Keratinocyte (primary cell): ENCODE measurements at regions not wholly inside any gene's neighbourhood (a gene's known extent, or its start where the extent isn't known, plus 50 kb on each side); places are given as distances from the start of the nearest gene placed in this dataset.

Source experiments
- DNase-seq: peaks from one replicate; pipeline ENCODE4 v3.0.0-alpha.2; 2011; ENCODE audit warnings: low read depth, missing footprints, low spot score
- FAIRE-seq: peaks from 2 replicates; lab custom pipeline; 2011; peaks lifted over from hg19 to GRCh38; lab: Jason Lieb, UNC
- H2AFZ ChIP-seq: 2 replicates; pipeline ENCODE4 v1.6.0; 2012; ENCODE audit warnings: low read length, control low read depth, inconsistent platforms; ENCODE audit not compliant: control insufficient read depth
- H3K27ac ChIP-seq: 2 replicates; pipeline ENCODE4 v1.5.1; 2011; ENCODE audit warnings: low read length; ENCODE audit not compliant: control insufficient read depth, insufficient read depth
- H3K27me3 ChIP-seq: 3 replicates; pipeline ENCODE4 v1.6.0; 2011; ENCODE audit warnings: low read length; ENCODE audit not compliant: control insufficient read depth, insufficient read depth; ENCODE audit errors: extremely low read depth
- H3K36me3 ChIP-seq, 2 experiments: 2 replicates in 1 of 2; 3 replicates in 1 of 2; pipeline ENCODE4 v1.5.1; 2011; ENCODE audit warnings: low read length in 2 of 2, mild to moderate bottlenecking in 1 of 2; ENCODE audit not compliant: control insufficient read depth in 2 of 2, insufficient read depth in 2 of 2; ENCODE audit errors: extremely low read depth in 1 of 2
- H3K4me1 ChIP-seq: 3 replicates; pipeline ENCODE4 v1.5.1; 2011; ENCODE audit warnings: low read length; ENCODE audit not compliant: control insufficient read depth, insufficient read depth; ENCODE audit errors: extremely low read depth
- H3K4me2 ChIP-seq: 3 replicates; pipeline ENCODE4 v1.6.0; 2011; ENCODE audit warnings: low read depth, low read length; ENCODE audit not compliant: control insufficient read depth, insufficient read depth; ENCODE audit errors: extremely low read depth
- H3K4me3 ChIP-seq, 3 experiments: fragments of 200-600 bp in 1 of 3; sonication (generic) in 1 of 3; 2 replicates in 2 of 3; 3 replicates in 1 of 3; pipeline ENCODE4 v1.5.1; 2011 to 2016; ENCODE audit warnings: low read length in 3 of 3, mild to moderate bottlenecking in 3 of 3, control low read depth in 2 of 3, inconsistent platforms in 1 of 3, low read depth in 1 of 3, mixed read lengths in 1 of 3, mixed run types in 1 of 3, moderate library complexity in 1 of 3; ENCODE audit not compliant: control insufficient read depth in 2 of 3, insufficient read depth in 2 of 3; ENCODE audit errors: extremely low read depth in 1 of 3
- H3K79me2 ChIP-seq: 2 replicates; pipeline ENCODE4 v1.6.0; 2012; ENCODE audit warnings: low read length; ENCODE audit not compliant: control insufficient read depth, insufficient read depth
- H3K9ac ChIP-seq: 3 replicates; pipeline ENCODE4 v1.6.0; 2011; ENCODE audit warnings: low read length; ENCODE audit not compliant: control insufficient read depth, insufficient read depth; ENCODE audit errors: extremely low read depth
- H3K9me1 ChIP-seq: 3 replicates; pipeline ENCODE4 v1.6.0; 2011; ENCODE audit warnings: low read length; ENCODE audit not compliant: control insufficient read depth, insufficient read depth; ENCODE audit errors: extremely low read depth
- H3K9me3 ChIP-seq: 2 replicates; pipeline ENCODE4 v1.5.1; 2012; ENCODE audit warnings: low read depth, low read length; ENCODE audit not compliant: control insufficient read depth
- H4K20me1 ChIP-seq: 3 replicates; pipeline ENCODE4 v1.6.0; 2011; ENCODE audit warnings: low read length; ENCODE audit not compliant: control insufficient read depth, insufficient read depth; ENCODE audit errors: extremely low read depth
- CTCF ChIP-seq, 3 experiments: IDR thresholded peaks in 1 of 3; conservative IDR thresholded peaks in 1 of 3; optimal IDR thresholded peaks in 1 of 3; 2 replicates in 2 of 3; 3 replicates in 1 of 3; pipeline versions ENCODE3 to v1.5.1; 2011; ENCODE audit warnings: low read length in 3 of 3, mild to moderate bottlenecking in 3 of 3, moderate library complexity in 2 of 3, control low read depth in 1 of 3, inconsistent platforms in 1 of 3; ENCODE audit not compliant: insufficient read depth in 2 of 3; ENCODE audit errors: extremely low read depth in 1 of 3
- EZH2 ChIP-seq: IDR thresholded peaks from one replicate; pipeline ENCODE4 v1.6.1; 2012; ENCODE audit warnings: inconsistent platforms, mild to moderate bottlenecking, low read length, moderate library complexity
- dilution Hi-C: fragments of 300-500 bp; cut with MboI; formaldehyde crosslinking; loops from one replicate; pipeline ENCODE4 v1.7.0; 2020; ENCODE audit warnings: low sequenced_read_pairs; ENCODE audit not compliant: extremely low pct_ligation_motif_present

DNA sequence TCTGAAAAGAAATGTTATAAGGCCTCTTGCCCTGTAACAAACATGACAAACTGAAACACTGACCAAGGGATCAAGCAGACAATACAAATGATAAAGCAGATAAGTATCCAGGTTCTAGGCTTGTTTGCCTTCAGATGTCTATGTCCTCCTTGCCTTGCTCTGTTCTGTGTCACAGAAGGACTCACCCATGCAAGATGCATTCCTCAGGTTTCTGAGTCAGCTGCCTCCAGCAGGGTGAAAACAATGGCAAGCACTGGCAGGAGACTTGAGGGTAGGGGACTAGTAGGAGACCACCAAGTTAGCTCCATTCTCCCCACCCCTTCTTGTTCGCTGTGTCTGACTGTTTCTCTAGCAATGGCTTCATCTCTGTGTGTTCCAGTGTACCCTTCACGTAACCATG is 76.6 kb upstream of the CXXC4 start:
- H4K20me1 ChIP-seq, result no peaks in the 10 kb centered on the region
- no peaks in the 10 kb centered on the region for H3K9me1 ChIP-seq
- no peaks in the 10 kb centered on the region for H3K36me3 ChIP-seq
- no peak overlapping the region for H3K4me3 ChIP-seq
- H3K79me2 ChIP-seq, result no peaks in the 10 kb centered on the region
- H3K9ac ChIP-seq, result no peak overlapping the region
- no peaks in the 10 kb centered on the region for H3K27me3 ChIP-seq
- dilution Hi-C loops, result no loop called here
- H3K4me2 ChIP-seq, result no peak overlapping the region
- no peak overlapping the region for H2AFZ ChIP-seq
- H3K4me1 ChIP-seq, result no peaks in the 10 kb centered on the region
- no peaks in the 10 kb centered on the region for H3K9me3 ChIP-seq
- H3K27ac ChIP-seq, result no peak overlapping the region
- no peak for DNase-seq
- no peak for TF ChIP-seq EZH2
- FAIRE-seq, result no peak

GRCh38 chr4:104574371-104574770 is 79.7 kb upstream of the CXXC4 start:
- FAIRE-seq, result no peak
- no peak overlapping the region for H3K4me3 ChIP-seq
- H3K9me1 ChIP-seq, result no peaks in the 10 kb centered on the region
- no peak overlapping the region for H2AFZ ChIP-seq
- H3K9ac ChIP-seq, result no peak overlapping the region
- H3K4me1 ChIP-seq, result no peaks in the 10 kb centered on the region
- no peak overlapping the region for H3K27ac ChIP-seq
- no peaks in the 10 kb centered on the region for H3K79me2 ChIP-seq
- H3K36me3 ChIP-seq, result no peaks in the 10 kb centered on the region
- no peak for DNase-seq
- TF ChIP-seq CTCF (optimal IDR thresholded peaks at IDR 0.05 in 1 of 3, IDR thresholded peaks at IDR 0.05 in 1 of 3, conservative IDR thresholded peaks at IDR 0.05 in 1 of 3; ENCODE audit: extremely low read depth in 1 of 3, insufficient read depth in 2 of 3, low read length in 3 of 3) (no peak), EZH2 (no peak)
- no peaks in the 10 kb centered on the region for H4K20me1 ChIP-seq
- H3K27me3 ChIP-seq, result no peaks in the 10 kb centered on the region
- H3K9me3 ChIP-seq, result no peaks in the 10 kb centered on the region
- no peak overlapping the region for H3K4me2 ChIP-seq
- dilution Hi-C loops, result no loop called here

DNA sequence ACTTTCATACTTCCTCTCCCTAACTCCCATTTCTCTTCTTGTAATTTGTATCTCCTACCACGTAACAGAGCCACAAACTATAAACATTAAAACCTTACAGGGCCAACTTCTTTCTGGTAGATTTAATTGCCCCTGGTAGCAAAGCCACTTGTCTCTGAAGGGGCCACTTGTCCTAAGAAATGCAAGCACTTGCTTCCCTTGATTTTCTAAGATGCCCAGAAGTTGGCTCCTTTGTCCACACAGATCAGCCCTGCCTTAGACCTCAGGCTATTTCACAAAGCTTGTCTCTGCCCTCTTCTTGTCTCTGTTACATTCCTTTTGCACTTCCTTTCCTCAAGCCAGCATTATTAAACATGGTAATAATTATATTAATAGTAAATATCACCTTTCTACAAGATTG is 80.6 kb upstream of the CXXC4 start:
- no peak for DNase-seq
- Histone ChIP-seq H3K79me2 (no peaks in the 10 kb centered on the region), H3K36me3 (no peaks in the 10 kb centered on the region), H4K20me1 (no peaks in the 10 kb centered on the region), H3K9ac (no peak overlapping the region), H3K9me3 (no peaks in the 10 kb centered on the region), H3K4me1 (no peaks in the 10 kb centered on the region), H3K4me2 (no peak overlapping the region), H3K4me3 (no peak overlapping the region), H3K27ac (no peak overlapping the region), H3K9me1 (no peaks in the 10 kb centered on the region), H2AFZ (no peak overlapping the region), H3K27me3 (no peaks in the 10 kb centered on the region)
- TF ChIP-seq CTCF (optimal IDR thresholded peaks at IDR 0.05 in 1 of 3, IDR thresholded peaks at IDR 0.05 in 1 of 3, conservative IDR thresholded peaks at IDR 0.05 in 1 of 3; ENCODE audit: extremely low read depth in 1 of 3, insufficient read depth in 2 of 3, low read length in 3 of 3), result no peak
- TF ChIP-seq EZH2, result no peak
- FAIRE-seq, result no peak
- dilution Hi-C loops, result no loop called here
